ENCODE measurements at regions not wholly inside any gene's neighbourhood (a gene's known extent, or its start where the extent isn't known, plus 50 kb on each side); places are given as distances from the start of the nearest gene placed in this dataset.

GRCh38 chr2:15681089-15681885, 89.6 kb downstream of the DDX1 start:
- Histone ChIP-seq H3K36me3 (ENCODE audit: control insufficient read depth in 3 of 3, insufficient read depth in 2 of 3, low read depth in 1 of 3, low read length in 3 of 3) (no peaks in the 10 kb centered on the region), H3K27me3 (ENCODE audit: control insufficient read depth in 3 of 3, insufficient read depth in 3 of 3, low read length in 3 of 3) (no peaks in the 10 kb centered on the region), H3K4me3 (ENCODE audit: low read depth in 1 of 3, low read length in 3 of 3) (no peak overlapping the region), H3K9me3 (ENCODE audit: control insufficient read depth in 2 of 2, insufficient read depth in 1 of 2, low read depth in 1 of 2, low read length in 1 of 2) (peaks cover 0 to 8% of the 10 kb centered on the region in 2 donors), H3K27ac (ENCODE audit: low read depth in 1 of 3, low read length in 2 of 3) (no peak overlapping the region), H3K4me1 (ENCODE audit: control insufficient read depth in 3 of 3, insufficient read depth in 2 of 3, low read depth in 1 of 3, low read length in 2 of 3) (peaks cover 0 to 4% (median 0%) of the 10 kb centered on the region in 3 donors)
- DNase-seq, result no peak
- 92 to 97% (median 94%) methylated on average over 4 of the region's 4 CpGs for WGBS, 3 donors
- FAIRE-seq, result no peak

- H3K4me3 ChIP-seq (ENCODE audit: low read depth in 1 of 3, low read length in 3 of 3), result no peak overlapping the region
- no peaks in the 10 kb centered on the region for H3K36me3 ChIP-seq (ENCODE audit: control insufficient read depth in 3 of 3, insufficient read depth in 2 of 3, low read depth in 1 of 3, low read length in 3 of 3)
- peaks cover 0 to 8% of the 10 kb centered on the region in 2 donors for H3K9me3 ChIP-seq (ENCODE audit: control insufficient read depth in 2 of 2, insufficient read depth in 1 of 2, low read depth in 1 of 2, low read length in 1 of 2)
- 56 to 73% (median 67%) methylated on average over 4 of the region's 4 CpGs for WGBS, 3 donors
- H3K27ac ChIP-seq (ENCODE audit: low read depth in 1 of 3, low read length in 2 of 3), result no peak overlapping the region
- H3K27me3 ChIP-seq (ENCODE audit: control insufficient read depth in 3 of 3, insufficient read depth in 3 of 3, low read length in 3 of 3), result no peaks in the 10 kb centered on the region
- FAIRE-seq (no peak), DNase-seq (peak in 1 of 2 donors; percentile 64)
- peaks cover 0 to 3% (median 0%) of the 10 kb centered on the region in 3 donors for H3K4me1 ChIP-seq (ENCODE audit: control insufficient read depth in 3 of 3, insufficient read depth in 2 of 3, low read depth in 1 of 3, low read length in 2 of 3)
These were observed 90.7 kb downstream of the DDX1 start for GRCh38 chr2:15682354-15682753.

DNA sequence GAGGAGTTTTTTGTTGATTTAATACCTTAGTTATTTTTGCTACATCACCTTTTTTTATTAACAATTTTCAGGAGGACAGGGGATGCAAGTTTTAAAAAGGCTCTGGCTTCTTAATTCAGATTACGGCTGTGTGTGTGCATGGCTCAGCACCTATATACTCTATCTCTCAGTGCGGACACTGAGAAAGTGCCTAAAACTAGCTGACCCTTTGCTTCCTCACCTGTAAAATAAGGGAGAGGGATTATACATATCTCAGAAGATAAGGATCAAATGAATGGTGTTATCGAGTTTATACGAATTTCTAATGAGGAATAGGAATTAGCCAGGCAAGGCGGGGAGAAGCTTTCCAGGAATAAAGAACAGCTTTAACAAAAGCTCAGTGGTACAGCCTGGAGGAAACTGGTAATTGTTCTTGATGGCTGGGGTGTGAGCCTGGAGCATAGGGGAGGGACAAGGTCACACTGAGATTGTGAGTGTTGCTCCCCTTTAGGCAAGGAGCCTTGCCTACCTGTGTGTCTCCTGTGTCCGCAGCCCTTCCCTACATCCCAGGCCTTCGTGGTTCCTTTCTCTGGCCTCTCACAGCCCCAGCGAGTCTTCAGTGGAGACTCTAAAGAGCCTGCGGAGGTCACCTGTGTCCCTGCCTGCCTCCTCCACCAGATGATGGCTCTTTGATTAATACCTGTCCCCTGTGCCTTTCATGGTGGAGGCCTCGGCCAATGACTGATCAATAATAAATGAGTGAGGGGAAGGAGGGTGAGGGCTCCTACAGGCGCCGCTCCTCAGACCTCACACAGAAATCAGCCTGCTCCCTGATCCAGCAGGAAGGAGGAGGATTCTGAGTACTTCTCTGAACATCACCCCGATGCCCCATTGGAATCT, 92.7 kb downstream of the DDX1 start:
- peaks cover 0 to 1% of the 10 kb centered on the region in 2 donors for H3K9me3 ChIP-seq (ENCODE audit: control insufficient read depth in 2 of 2, insufficient read depth in 1 of 2, low read depth in 1 of 2, low read length in 1 of 2)
- FAIRE-seq, result no peak
- no peak overlapping the region for H3K4me3 ChIP-seq (ENCODE audit: low read depth in 1 of 3, low read length in 3 of 3)
- WGBS, 3 donors, result 81 to 88% (median 82%) methylated on average over 12 to 13 of the region's 13 CpGs
- no peak for DNase-seq
- H3K36me3 ChIP-seq (ENCODE audit: control insufficient read depth in 3 of 3, insufficient read depth in 2 of 3, low read depth in 1 of 3, low read length in 3 of 3), result no peaks in the 10 kb centered on the region
- no peaks in the 10 kb centered on the region for H3K4me1 ChIP-seq (ENCODE audit: control insufficient read depth in 3 of 3, insufficient read depth in 2 of 3, low read depth in 1 of 3, low read length in 2 of 3)
- H3K27ac ChIP-seq (ENCODE audit: low read depth in 1 of 3, low read length in 2 of 3), result no peak overlapping the region
- no peaks in the 10 kb centered on the region for H3K27me3 ChIP-seq (ENCODE audit: control insufficient read depth in 3 of 3, insufficient read depth in 3 of 3, low read length in 3 of 3)

DNA sequence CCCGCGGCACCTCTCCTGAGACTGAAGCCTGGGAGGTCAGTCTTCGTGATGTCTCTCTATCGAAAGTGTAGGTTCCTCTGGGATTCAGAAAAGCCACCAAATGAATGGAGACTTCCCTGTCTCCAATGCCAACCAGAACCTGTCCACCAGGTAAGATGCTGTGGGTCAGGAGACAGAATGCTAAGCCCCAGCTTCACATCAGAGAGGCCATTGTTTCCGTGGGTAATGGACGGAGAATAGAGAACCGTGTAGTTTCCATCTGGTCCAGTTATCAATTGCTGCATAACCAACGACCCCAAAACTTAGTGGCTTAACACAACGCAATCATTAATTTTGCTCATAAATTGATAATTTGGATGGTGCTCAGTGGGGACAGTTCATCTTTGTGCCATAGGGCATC, 93.5 kb downstream of the DDX1 start:
- DNase-seq (no peak), FAIRE-seq (no peak)
- no peaks in the 10 kb centered on the region for H3K9me3 ChIP-seq (ENCODE audit: control insufficient read depth in 2 of 2, insufficient read depth in 1 of 2, low read depth in 1 of 2, low read length in 1 of 2)
- H3K27me3 ChIP-seq (ENCODE audit: control insufficient read depth in 3 of 3, insufficient read depth in 3 of 3, low read length in 3 of 3), result no peaks in the 10 kb centered on the region
- H3K36me3 ChIP-seq (ENCODE audit: control insufficient read depth in 3 of 3, insufficient read depth in 2 of 3, low read depth in 1 of 3, low read length in 3 of 3), result no peaks in the 10 kb centered on the region
- no peak overlapping the region for H3K4me3 ChIP-seq (ENCODE audit: low read depth in 1 of 3, low read length in 3 of 3)
- no peaks in the 10 kb centered on the region for H3K4me1 ChIP-seq (ENCODE audit: control insufficient read depth in 3 of 3, insufficient read depth in 2 of 3, low read depth in 1 of 3, low read length in 2 of 3)
- no peak overlapping the region for H3K27ac ChIP-seq (ENCODE audit: low read depth in 1 of 3, low read length in 2 of 3)
- WGBS, 3 donors, result 90 to 91% (median 90%) methylated on average over 9 of the region's 9 CpGs

GRCh38 chr2:15686643-15687042, 95.0 kb downstream of the DDX1 start:
- FAIRE-seq (no peak), DNase-seq (no peak)
- Histone ChIP-seq H3K9me3 (ENCODE audit: control insufficient read depth in 2 of 2, insufficient read depth in 1 of 2, low read depth in 1 of 2, low read length in 1 of 2) (no peaks in the 10 kb centered on the region), H3K4me1 (ENCODE audit: control insufficient read depth in 3 of 3, insufficient read depth in 2 of 3, low read depth in 1 of 3, low read length in 2 of 3) (no peaks in the 10 kb centered on the region), H3K27ac (ENCODE audit: low read depth in 1 of 3, low read length in 2 of 3) (no peak overlapping the region), H3K36me3 (ENCODE audit: control insufficient read depth in 3 of 3, insufficient read depth in 2 of 3, low read depth in 1 of 3, low read length in 3 of 3) (no peaks in the 10 kb centered on the region), H3K27me3 (ENCODE audit: control insufficient read depth in 3 of 3, insufficient read depth in 3 of 3, low read length in 3 of 3) (no peaks in the 10 kb centered on the region), H3K4me3 (ENCODE audit: low read depth in 1 of 3, low read length in 3 of 3) (no peak overlapping the region)
- WGBS, 3 donors, result 87 to 100% (median 92%) methylated on average over 2 of the region's 2 CpGs

DNA sequence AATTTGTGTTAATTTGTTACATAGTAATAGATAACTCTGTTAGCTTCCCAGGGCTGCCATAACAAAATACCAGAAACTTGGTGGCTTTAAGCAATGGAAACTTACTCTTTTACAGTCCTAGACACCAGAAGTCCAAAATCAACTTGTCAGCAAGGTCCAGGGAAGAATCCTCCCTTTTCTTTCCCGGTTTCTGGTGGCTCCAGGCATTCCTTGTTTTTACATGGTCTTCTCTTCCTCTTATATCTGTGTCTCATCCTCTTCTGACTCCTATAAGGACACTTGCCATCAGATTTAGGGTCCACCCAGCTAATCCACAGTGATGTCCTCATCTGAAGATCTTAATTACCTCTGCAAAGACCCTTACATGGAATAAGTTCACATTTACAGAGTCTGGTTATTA, 95.6 kb downstream of the DDX1 start:
- no peaks in the 10 kb centered on the region for H3K36me3 ChIP-seq (ENCODE audit: control insufficient read depth in 3 of 3, insufficient read depth in 2 of 3, low read depth in 1 of 3, low read length in 3 of 3)
- FAIRE-seq, result no peak
- DNase-seq, result no peak
- no peak overlapping the region for H3K27ac ChIP-seq (ENCODE audit: low read depth in 1 of 3, low read length in 2 of 3)
- no peaks in the 10 kb centered on the region for H3K9me3 ChIP-seq (ENCODE audit: control insufficient read depth in 2 of 2, insufficient read depth in 1 of 2, low read depth in 1 of 2, low read length in 1 of 2)
- H3K4me3 ChIP-seq (ENCODE audit: low read depth in 1 of 3, low read length in 3 of 3), result no peak overlapping the region
- H3K4me1 ChIP-seq (ENCODE audit: control insufficient read depth in 3 of 3, insufficient read depth in 2 of 3, low read depth in 1 of 3, low read length in 2 of 3), result no peaks in the 10 kb centered on the region
- H3K27me3 ChIP-seq (ENCODE audit: control insufficient read depth in 3 of 3, insufficient read depth in 3 of 3, low read length in 3 of 3), result no peaks in the 10 kb centered on the region
- 71 to 83% (median 75%) methylated on average over 1 of the region's 1 CpG for WGBS, 3 donors

GRCh38 chr2:15687720-15688119, 96.1 kb downstream of the DDX1 start:
- WGBS, 3 donors, result 71 to 89% (median 82%) methylated on average over 6 of the region's 6 CpGs
- no peaks in the 10 kb centered on the region for H3K36me3 ChIP-seq (ENCODE audit: control insufficient read depth in 3 of 3, insufficient read depth in 2 of 3, low read depth in 1 of 3, low read length in 3 of 3)
- H3K27me3 ChIP-seq (ENCODE audit: control insufficient read depth in 3 of 3, insufficient read depth in 3 of 3, low read length in 3 of 3), result no peaks in the 10 kb centered on the region
- H3K4me3 ChIP-seq (ENCODE audit: low read depth in 1 of 3, low read length in 3 of 3), result no peak overlapping the region
- no peak for DNase-seq
- no peaks in the 10 kb centered on the region for H3K9me3 ChIP-seq (ENCODE audit: control insufficient read depth in 2 of 2, insufficient read depth in 1 of 2, low read depth in 1 of 2, low read length in 1 of 2)
- no peaks in the 10 kb centered on the region for H3K4me1 ChIP-seq (ENCODE audit: control insufficient read depth in 3 of 3, insufficient read depth in 2 of 3, low read depth in 1 of 3, low read length in 2 of 3)
- no peak overlapping the region for H3K27ac ChIP-seq (ENCODE audit: low read depth in 1 of 3, low read length in 2 of 3)
- FAIRE-seq, result no peak

DNA sequence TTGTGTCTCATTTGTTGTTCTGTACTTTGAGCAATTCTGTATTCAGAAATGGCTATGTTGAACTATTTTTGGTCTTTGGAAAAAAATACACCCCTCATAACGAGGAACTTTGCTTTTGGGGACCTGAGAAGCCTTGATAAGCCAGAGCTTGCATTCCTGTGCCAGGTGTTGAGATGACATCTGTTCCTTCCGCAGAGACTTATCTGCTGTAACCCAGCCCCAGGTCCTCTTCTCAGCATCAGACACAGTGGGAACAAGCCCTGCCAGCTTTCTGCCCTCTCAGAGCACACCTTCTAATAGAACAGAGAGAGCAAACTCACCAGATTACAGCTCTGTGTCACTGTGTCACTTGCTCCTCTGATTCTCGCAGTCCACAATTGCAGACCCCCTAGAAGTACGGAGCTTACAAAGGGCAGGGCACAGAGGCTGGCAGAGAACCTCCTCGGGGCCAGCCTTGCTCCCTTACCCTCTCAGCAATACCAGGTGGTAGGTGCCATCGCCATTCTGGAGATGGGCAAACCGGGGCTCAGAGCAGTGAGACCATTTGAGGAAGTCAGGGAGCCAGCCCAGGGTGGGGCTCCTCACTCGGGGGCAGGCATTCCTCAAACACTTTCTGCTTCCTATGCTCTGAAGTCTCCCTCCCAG, 97.4 kb downstream of the DDX1 start:
- H3K9me3 ChIP-seq (ENCODE audit: control insufficient read depth in 2 of 2, insufficient read depth in 1 of 2, low read depth in 1 of 2, low read length in 1 of 2), result no peaks in the 10 kb centered on the region
- no peaks in the 10 kb centered on the region for H3K36me3 ChIP-seq (ENCODE audit: control insufficient read depth in 3 of 3, insufficient read depth in 2 of 3, low read depth in 1 of 3, low read length in 3 of 3)
- DNase-seq (no peak), FAIRE-seq (no peak)
- no peaks in the 10 kb centered on the region for H3K4me1 ChIP-seq (ENCODE audit: control insufficient read depth in 3 of 3, insufficient read depth in 2 of 3, low read depth in 1 of 3, low read length in 2 of 3)
- no peak overlapping the region for H3K27ac ChIP-seq (ENCODE audit: low read depth in 1 of 3, low read length in 2 of 3)
- H3K27me3 ChIP-seq (ENCODE audit: control insufficient read depth in 3 of 3, insufficient read depth in 3 of 3, low read length in 3 of 3), result no peaks in the 10 kb centered on the region
- H3K4me3 ChIP-seq (ENCODE audit: low read depth in 1 of 3, low read length in 3 of 3), result no peak overlapping the region
- 56 to 61% (median 56%) methylated on average over 7 to 8 of the region's 8 CpGs for WGBS, 3 donors

All from small intestine (tissue), 7 donors.